ENCODE measurements at regions not wholly inside any gene's neighbourhood (a gene's known extent, or its start where the extent isn't known, plus 50 kb on each side); places are given as distances from the start of the nearest gene placed in this dataset.
"Not testable (repeated sequence)": the region's sequence is repeated elsewhere in the genome, so short reads cannot be mapped to it uniquely, and the experiment has no call there.

DNA sequence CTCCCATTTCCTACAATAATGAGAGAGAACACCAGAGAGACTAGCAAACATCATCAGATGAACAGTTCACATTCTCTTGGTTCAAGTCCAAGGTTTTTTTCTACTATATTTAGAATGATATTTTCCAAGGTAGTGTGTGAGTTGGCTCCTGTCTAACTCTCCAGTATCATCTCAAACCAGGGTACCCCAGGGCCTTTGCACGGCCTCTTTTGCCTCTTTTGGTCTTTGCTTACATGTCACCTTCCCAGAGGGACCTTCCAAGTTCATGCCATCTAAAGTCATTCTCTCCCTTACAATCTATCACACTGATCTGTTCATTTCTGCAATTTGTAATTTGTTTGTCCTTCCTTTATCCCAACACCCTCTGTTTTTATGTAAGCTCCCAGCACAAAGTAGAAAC is 264.5 kb downstream of the VRK1 start:
- no peak for ATAC-seq
- intact Hi-C loops (cut with DNase I) = no loop called here
- DNase-seq (ENCODE audit: missing footprints) = no peak

DNA sequence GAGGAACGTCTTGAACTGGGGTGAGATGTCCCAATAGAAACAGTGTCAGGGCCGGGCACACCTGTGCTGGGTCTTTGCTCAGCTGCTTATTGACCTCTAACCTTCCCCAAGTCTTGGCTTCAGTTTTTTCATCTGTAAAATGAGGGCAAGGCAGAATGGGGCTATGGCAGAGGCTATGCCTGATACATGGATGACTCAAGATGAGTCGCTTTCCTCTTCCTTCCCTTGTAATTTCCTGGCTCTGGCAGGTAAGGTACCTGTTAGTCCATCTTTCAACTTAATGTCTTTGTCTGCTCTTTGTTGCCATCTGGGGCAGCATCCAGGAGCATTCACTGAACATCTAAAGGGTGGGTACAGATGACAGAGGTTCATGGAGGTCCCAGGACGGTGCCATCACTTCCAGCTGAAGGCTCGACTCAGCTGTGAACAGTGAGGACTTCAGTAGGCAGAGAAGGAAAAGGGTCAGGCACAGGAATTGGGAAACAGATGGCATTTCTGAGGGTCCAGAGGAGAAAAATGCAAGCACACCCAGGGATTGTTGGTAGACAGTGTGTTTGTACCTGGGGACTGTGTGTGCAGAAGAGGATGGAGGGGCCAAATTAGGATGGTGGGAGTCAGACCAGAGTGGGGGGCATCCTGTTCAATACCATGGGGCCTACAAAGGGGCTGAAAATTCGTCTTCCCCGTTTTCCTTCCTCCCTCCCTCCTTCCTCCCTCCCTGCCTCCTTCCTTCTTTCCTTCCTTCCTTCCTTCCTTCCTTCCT is 268.3 kb downstream of the VRK1 start:
- DNase-seq (ENCODE audit: missing footprints) (no peak), ATAC-seq (no peak)
- intact Hi-C loops (cut with DNase I) = no loop called here

DNA sequence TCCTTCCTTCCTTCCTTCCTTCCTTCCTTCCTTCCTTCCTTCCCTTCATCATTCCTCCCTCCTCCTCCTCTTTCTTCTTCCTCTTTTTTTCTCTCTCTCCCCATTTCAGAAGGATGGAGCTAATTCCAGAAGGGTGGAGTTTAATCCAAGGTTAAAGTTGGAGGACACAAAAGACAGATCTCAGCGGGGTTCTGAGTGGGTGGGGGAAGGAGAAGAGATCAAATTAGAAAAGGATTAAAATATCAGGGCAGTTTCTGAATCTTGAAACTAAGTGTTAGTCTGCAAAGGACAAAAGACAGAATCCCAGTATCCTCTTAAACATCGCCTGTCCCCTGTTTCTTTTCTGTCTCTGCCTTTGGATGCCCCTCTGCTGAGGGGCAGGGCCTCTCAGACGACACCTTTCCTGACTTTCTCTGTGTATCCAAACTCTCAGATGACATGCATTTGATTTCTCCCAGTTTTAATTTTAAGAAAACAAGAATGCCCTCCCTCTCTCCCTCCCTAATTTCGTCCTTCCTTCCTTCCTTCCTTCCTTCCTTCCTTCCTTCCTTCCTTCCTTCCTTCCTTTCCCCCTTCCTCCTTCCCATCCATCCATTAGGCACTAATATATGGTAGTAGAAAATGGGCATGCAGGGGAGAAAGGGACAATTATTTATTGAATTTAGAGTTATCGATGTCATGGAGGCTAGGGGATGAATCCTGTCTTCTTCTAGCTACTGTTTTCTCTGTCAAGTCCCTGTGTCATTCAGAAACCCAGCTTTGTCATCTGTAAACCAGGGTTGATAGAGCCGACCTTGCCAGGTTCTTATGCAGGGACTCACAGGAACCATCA is 269.1 kb downstream of the VRK1 start:
- intact Hi-C loops (cut with DNase I) = no loop called here
- DNase-seq (ENCODE audit: missing footprints) = no peak
- no peak for ATAC-seq

DNA sequence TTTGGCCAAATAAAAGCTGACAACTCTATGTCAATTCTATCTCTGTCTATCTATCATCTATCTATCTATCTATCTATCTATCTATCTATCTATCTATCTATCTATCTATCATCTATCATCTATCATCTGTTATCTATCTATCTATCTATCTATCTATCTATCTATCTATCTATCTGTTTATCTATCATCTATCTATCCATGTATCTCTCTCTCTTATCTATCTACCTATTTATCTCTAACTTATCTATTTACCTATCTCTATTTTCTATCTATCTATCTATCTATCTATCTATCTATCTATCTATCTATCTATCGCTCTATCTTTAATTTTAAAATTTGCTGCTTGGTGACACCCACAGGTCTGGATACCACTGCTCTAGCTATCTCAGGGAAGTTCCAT is 271.1 kb downstream of the VRK1 start:
- DNase-seq (ENCODE audit: missing footprints); ATAC-seq; intact Hi-C loops (cut with DNase I): not testable (repeated sequence)

DNA sequence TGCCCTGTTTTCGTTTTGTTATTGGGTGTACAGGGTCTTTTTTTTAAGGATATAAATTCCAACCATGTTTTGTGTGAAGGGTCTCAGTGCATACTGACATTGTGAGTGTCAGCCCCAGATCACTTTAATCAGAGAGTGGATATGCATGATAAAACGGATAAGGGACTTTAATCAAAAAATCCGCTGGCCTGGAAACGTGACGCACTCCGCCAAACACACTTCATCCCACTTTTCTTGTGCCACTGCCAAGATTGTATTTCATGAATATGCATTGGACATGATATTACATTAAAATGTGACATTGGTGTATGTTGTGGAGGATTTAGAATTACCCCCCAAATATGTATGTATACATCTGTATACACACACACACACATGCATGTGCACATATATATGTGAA is 273.1 kb downstream of the VRK1 start:
- ATAC-seq (no peak), DNase-seq (ENCODE audit: missing footprints) (no peak)
- intact Hi-C loops (cut with DNase I) = no loop called here

DNA sequence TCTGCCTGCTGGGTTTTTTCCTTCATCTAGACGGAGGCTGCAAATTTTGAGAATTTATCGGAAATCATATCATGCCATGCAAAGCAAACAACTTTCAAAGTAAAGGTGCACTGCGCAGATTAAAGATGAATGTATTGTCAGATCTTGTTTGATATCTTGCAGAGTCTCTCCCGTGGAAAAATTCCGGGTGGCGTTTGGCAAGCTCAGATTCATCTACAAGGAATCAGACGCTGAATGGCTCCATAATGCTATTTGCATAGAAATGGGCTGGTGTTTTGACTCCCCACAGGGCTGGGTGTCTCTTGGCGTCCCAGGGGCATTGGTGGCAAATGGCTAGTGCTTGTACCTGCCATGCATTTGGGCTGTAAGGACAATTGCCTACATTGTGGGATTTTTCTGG is 274.0 kb downstream of the VRK1 start:
- DNase-seq (ENCODE audit: missing footprints) = no peak
- ATAC-seq = no peak
- intact Hi-C loops (cut with DNase I) = no loop called here

DNA sequence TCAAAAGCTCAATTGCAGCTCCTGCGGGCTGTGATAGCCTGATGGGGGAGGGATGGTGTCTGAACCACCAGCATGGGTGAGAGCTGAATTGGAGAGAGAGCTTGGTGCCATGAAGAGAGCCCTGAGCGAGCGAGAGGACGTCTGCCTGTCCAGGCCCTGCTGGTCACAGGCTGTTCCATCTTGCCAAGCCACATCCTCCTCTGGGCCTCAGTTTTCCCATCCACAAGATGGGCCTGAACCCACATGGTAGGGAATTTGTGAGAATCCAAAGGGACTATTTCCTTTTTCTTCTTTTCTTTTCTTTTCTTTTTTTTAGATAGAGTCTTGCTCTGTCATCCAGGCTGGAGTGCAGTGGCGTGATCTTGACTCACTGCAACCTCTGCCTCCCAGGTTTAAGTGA is 276.4 kb downstream of the VRK1 start:
- intact Hi-C loops (cut with DNase I) = no loop called here
- DNase-seq (ENCODE audit: missing footprints) (no peak), ATAC-seq (no peak)

DNA sequence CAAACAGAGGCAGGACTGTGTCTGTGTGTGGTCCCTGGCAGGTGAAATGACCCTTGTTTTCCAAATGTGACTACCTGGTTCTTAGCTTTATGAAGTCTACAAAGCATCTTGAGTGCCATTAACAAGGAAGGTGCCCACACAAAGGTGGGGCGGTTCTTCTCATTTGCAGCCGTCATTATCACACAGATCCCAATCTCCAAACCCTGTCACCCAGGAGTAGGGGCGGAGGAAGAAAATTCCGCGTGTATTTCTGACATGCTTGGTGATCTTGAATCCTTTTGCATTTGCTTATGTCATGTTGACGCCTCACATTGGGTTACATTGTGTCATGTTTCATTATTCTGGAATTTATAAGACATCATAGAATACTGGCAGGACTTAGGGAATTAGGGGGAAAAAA is 277.3 kb downstream of the VRK1 start:
- ATAC-seq = no peak
- DNase-seq (ENCODE audit: missing footprints) = no peak
- intact Hi-C loops (cut with DNase I) = no loop called here

DNA sequence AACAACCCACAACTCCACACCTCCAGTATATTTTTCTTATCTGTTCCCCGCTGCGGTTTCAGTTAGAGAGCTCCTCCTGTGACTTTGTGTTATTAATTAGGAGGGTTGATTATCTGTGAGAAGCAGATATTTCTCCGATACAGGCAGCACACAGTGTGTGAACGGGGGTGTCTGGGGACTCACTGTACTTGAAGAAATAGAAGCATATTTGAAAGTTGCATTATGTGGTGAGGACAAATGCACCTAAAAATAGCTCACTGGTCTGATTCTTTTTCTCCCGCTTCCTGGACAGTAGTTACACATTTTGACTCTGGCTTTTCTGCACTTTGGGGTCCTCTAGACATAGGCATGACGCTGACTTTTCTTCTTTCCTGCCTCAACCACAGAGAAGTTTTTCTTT is 277.7 kb downstream of the VRK1 start:
- intact Hi-C loops (cut with DNase I) = no loop called here
- ATAC-seq (no peak), DNase-seq (ENCODE audit: missing footprints) (no peak)

DNA sequence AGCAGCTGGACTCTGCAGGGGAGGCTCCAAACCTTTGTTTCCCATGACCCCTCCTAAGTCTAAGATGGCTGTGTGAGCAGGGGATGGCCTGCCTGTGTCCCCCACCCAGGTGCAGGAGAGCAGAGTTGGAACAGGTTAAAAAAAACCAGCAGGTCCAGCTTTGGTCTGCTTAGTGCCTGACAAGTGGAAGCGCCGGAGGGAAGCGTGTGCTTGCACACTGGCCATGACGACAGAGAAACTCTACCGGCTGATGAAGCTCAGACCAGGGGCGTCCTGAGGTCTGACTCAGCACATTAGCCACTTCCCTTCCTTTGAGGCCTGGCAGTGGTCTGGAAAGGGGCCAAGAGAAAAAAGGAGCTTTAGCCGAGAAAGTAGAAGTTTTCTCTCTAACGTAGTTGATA is 280.1 kb downstream of the VRK1 start:
- no peak for DNase-seq (ENCODE audit: missing footprints)
- peak; percentile 72 for ATAC-seq
- intact Hi-C loops (cut with DNase I) = no loop called here

DNA sequence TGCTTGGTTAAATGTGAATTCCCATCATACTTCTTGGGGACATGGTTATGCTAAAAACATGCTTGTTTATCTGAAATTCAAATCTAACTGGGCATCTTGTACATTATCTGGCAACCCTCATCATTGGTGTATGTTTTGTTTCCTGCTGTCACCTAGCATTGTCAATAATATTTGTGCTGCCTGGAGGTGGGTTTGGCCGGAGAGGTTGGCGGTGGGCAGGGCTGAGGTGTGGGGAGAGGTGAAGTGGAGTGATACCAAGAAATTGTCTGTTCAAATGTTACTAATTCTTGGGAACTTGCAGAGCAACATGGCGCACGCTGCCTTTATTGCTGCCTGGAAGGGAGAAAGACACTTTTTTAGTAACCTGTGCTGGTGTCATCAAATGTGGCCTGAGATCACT is 280.5 kb downstream of the VRK1 start:
- no peak for DNase-seq (ENCODE audit: missing footprints)
- intact Hi-C loops (cut with DNase I) = no loop called here
- ATAC-seq = no peak

DNA sequence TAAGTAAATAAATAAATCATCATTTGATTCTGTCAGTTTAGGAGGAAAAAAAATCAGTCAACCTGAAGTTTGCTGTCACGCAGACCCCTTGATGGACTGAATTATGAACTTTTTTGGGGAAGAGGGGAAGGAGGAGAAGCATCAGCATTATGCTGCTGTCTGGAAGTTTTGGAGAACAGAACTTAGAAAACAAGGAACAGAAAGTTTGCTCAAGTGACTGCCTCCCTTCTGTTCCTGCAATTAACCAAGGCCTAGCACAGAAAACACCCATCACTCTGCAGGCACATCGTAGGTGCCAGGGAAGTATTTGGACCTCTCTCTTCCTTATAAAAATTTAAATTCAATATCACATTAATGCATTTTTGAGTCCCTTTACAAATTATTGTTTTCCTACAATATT is 283.8 kb downstream of the VRK1 start:
- DNase-seq (ENCODE audit: missing footprints) (no peak), ATAC-seq (no peak)
- intact Hi-C loops (cut with DNase I) = no loop called here

DNA sequence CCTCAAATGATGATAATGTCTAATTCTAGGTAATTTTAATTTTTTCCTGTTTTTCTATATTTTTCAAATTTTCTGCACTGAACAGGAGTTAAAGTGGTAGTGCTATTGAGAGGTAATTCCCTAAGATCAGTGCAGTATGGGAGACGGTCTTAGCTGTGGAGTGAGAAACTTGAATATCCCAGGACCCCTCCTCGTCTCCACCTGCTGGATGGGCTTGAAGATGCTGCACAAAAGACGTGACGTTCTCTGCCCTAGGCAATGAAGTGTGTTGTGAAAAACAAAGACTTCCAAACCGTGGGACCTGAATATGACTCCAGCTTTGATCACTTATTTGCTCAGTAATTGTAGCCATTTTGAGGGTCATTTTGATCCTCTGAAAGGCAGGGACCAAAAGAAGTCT is 298.1 kb downstream of the VRK1 start:
- no peak for ATAC-seq
- no peak for DNase-seq (ENCODE audit: missing footprints)
- intact Hi-C loops (cut with DNase I) = no loop called here

DNA sequence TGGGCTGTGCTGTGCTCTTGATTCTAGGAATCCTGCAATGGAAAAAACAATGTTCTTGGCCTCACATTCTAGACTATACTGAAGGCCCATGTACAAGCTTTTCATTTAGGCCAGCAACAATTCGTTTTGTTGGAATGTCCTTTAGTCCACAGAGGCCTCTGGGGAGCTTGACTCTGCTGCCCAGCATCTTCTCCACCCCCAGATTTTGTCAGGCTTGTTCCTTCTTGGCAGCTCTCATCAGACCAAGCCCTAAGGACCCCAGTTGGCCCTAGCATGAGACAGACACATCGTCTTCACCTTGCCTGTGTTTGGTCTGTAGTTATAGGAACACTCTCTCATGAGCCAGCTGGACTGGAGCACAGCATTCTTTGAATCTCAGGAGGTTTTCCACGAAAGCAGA is 300.1 kb downstream of the VRK1 start:
- no peak for ATAC-seq

DNA sequence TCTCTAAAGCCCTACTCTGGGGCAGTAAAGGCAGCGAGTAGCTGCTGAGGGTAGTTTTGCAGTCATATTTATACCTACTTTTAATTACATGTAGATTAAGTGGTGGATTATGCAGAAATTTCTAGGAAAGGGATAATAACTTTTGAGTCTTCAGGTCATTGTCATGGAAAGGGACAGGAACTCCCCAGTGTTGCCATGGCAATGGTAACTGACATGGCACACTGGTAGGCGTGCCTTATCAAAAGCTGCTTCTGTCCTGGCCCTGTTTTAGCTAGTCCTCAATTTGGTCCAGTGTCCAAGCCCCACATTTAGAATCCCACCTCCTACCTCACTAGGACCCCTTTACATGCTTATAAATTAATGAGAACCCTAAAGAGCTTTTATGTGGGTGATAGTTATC is 303.1 kb downstream of the VRK1 start:
- DNase-seq (ENCODE audit: missing footprints) = no peak
- intact Hi-C loops (cut with DNase I) = no loop called here
- no peak for ATAC-seq

More for the DNA sequence above, 300.1 kb downstream of the VRK1 start:
- intact Hi-C loops (cut with DNase I) = no loop called here
- DNase-seq (ENCODE audit: missing footprints) = no peak

DNA sequence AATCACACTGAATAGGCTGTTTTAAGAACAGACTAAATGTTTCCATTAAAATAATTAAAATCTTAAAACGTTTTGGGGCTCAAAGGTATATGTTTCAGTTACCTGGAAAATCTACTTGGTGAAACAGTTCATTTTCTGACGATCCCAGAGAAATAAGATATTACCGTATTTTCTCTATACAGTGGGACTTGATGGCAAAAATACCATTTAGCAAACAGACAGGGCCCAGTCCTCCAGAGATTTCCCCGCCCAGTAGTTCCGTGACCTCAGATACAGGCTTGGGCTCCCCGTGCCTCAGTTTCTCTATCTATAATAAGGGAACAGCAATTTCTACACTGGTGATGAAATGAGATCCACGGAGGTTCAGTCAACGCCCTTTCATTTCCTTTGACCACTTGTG is 304.4 kb downstream of the VRK1 start:
- no peak for ATAC-seq
- no peak for DNase-seq (ENCODE audit: missing footprints)
- intact Hi-C loops (cut with DNase I) = no loop called here

DNA sequence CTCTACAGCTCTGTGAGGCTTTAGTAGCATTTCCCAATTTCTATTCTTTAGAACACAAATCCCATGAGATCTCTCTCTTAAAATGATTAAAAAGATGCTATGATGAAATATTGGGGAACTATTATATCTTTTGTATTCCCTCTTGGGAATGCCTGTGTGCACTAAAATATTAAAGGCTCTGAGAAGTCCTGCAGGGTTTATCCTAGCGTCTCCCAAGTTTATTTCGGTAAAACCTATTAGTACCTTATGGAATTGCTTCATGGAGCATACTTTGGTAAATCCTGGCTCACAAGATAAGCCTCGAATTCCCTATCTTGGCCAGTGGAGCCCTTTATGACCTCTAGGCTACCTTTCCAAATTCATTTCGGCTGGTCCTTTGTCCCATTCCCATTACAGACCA is 306.8 kb downstream of the VRK1 start:
- ATAC-seq (no peak), DNase-seq (ENCODE audit: missing footprints) (no peak)
- intact Hi-C loops (cut with DNase I) = no loop called here

DNA sequence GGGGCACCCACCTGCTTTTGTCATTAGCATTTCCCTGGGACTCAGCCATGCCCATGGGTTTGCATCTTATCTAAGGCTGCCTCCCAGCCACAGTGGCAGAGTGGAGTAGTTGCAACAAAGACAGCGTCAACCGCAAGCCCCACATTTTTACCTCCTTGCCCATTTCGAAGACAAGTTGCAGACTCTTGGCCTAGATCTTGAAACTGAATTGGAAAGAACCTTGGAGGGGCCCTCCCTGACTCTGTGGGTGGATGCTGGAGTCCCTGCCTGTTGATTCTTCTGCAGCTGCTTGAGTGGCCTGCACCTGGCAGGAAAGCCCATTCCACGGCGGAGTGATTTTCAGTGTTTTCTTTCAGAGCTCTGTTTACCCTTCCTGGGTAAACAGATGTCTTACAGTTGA is 309.0 kb downstream of the VRK1 start:
- ATAC-seq (no peak), DNase-seq (ENCODE audit: missing footprints) (no peak)
- intact Hi-C loops (cut with DNase I) = no loop called here

DNA sequence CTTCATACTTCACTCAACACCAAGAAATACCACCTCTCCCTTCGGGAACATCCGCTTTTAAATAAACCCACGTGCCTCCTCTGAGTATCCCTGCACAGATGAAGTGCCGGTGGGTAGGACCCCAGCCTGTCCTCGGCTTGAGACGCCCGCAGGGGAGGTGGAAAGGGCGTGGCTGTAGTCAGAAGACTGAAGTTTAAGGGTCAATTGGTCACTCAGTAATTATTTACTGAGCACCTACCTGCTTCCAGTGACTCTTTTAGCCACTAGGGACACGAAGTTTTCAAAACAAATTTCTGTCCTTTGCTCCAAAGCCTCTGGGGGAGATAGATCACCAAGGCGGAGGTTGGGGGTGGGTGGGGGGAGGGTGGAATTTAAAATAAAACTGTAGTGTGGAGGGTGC is 309.4 kb downstream of the VRK1 start:
- intact Hi-C loops (cut with DNase I) = no loop called here
- no peak for ATAC-seq
- DNase-seq (ENCODE audit: missing footprints) = no peak

DNA sequence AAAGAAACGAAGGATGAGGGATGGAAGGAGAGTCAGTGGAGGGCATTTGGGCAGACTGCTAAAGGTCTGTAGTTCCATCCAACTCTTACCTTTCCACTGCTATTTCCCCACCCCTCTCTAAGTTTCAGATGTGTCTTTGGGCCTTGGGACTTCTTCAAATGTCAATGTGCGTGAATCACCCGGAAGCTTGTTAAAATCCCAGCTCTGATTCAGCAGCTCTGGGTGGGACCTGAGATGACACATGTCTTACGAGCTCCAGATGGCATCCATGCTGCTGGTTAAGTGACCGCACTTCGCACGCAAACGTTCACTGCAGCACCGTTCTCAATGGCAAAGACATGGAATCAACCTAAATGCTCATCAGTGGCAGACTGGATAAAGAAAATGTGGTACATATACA is 309.9 kb downstream of the VRK1 start:
- ATAC-seq (no peak), DNase-seq (ENCODE audit: missing footprints) (no peak)
- intact Hi-C loops (cut with DNase I) = no loop called here

DNA sequence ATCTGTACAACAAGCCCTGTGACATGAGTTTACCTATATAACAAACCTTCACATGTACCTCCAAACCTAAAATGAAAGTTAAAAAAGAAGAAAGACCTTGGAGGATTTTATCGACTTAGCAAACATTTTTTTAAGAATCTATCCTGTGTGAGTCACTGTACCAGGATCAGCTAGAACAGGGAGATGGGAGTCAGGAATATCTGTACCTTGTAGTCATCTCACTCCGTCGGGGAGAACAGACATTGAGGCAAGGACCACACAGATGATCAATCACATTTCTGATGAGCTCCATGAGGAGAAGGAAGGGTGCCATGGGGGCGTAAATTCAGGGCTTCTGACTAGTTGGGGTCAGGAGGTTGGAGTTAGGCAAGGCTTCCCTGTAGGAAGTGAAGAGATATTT is 310.6 kb downstream of the VRK1 start:
- ATAC-seq (no peak), DNase-seq (ENCODE audit: missing footprints) (no peak)
- intact Hi-C loops (cut with DNase I) = no loop called here

Data from Right ventricle myocardium inferior (tissue), 1 donor.